HepG2 (cell line): ENCODE measurements at regions not wholly inside any gene's neighbourhood (a gene's known extent, or its start where the extent isn't known, plus 50 kb on each side); places are given as distances from the start of the nearest gene placed in this dataset.

Experiments
- FOSL1 ChIP-seq: sonication (generic); formaldehyde crosslinking; IDR thresholded peaks from 2 replicates; pipeline ENCODE4 v1.9.0; 2021; ENCODE audit warnings: missing genetic modification reagents, borderline replicate concordance
- JUND ChIP-seq: sonication (generic); formaldehyde crosslinking; IDR thresholded peaks from 2 replicates; pipeline ENCODE4 v1.8.0; 2022; ENCODE audit warnings: mild to moderate bottlenecking, missing genetic modification reagents
- NONO ChIP-seq, 2 experiments: fragments of 450-650 bp in 1 of 2; sonication (generic) in 1 of 2; formaldehyde crosslinking in 1 of 2; IDR thresholded peaks in 1 of 2; conservative IDR thresholded peaks in 1 of 2; 2 replicates each; pipeline versions ENCODE4 v1.6.1 to v1.8.0; 2017 to 2022; ENCODE audit warnings: mild to moderate bottlenecking in 1 of 2, missing genetic modification reagents in 1 of 2, moderate library complexity in 1 of 2
- PAX8 ChIP-seq: sonication (generic); formaldehyde crosslinking; IDR thresholded peaks from 2 replicates; pipeline ENCODE4 v1.8.0; 2022; ENCODE audit warnings: mild to moderate bottlenecking, missing genetic modification reagents, borderline replicate concordance
- SUZ12 ChIP-seq: fragments of 150-350 bp; IDR thresholded peaks from 2 replicates; pipeline ENCODE4 v1.6.1; 2014; ENCODE audit warnings: low read depth, low read length
- TBX3 ChIP-seq: fragments of 450-650 bp; IDR thresholded peaks from 2 replicates; pipeline ENCODE4 v1.6.1; 2017; ENCODE audit warnings: antibody characterized with exemption, mild to moderate bottlenecking, inconsistent platforms, borderline replicate concordance
- YY1 ChIP-seq: IDR thresholded peaks from 2 replicates; pipeline ENCODE4 v1.6.1; 2011; ENCODE audit warnings: low read length, low read depth, moderate library complexity, mild to moderate bottlenecking; ENCODE audit not compliant: insufficient read depth, insufficient replicate concordance
- ZNF256 ChIP-seq: sonication (generic); formaldehyde crosslinking; conservative IDR thresholded peaks from 2 replicates; pipeline ENCODE4 v1.4.0; 2020; ENCODE audit warnings: missing genetic modification reagents
- TF ChIP-seq, protein P1 (sequence below): sonication (generic); formaldehyde crosslinking; IDR thresholded peaks from 2 replicates; pipeline ENCODE4 v1.5.0; 2020; ENCODE audit warnings: mild to moderate bottlenecking, missing genetic modification reagents, moderate library complexity

DNA sequence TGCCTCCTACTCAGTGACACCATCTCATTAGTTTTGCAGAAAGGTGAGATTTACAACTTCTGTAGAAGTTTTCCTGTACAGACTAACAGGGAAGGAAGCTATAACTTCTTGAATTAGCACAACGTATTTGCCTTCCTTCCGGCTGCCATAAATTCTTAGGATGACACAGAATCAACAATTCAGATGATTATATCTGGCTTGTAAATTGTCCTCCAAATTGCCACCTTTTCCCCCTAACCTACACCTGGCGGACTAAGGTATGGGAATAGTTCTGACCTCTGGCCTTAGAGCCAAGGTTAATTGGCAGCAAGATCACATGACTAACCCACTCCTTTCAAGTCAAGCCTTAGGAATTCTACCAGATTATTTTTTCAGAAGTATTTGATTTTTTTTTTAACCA lies 284.3 kb downstream of the LMO4 start:
- TF ChIP-seq JUND (CRISPR knock-in tag) (no peak), NONO (IDR thresholded peaks at IDR 0.05) (no peak), NONO (CRISPR knock-in tag; conservative IDR thresholded peaks at IDR 0.05) (no peak), FOSL1 (CRISPR knock-in tag) (no peak), SUZ12 (no peak), PAX8 (no peak), YY1 (no peak), ZNF256 (CRISPR knock-in tag) (no peak), TBX3 (no peak)
- TF ChIP-seq, protein P1, sequence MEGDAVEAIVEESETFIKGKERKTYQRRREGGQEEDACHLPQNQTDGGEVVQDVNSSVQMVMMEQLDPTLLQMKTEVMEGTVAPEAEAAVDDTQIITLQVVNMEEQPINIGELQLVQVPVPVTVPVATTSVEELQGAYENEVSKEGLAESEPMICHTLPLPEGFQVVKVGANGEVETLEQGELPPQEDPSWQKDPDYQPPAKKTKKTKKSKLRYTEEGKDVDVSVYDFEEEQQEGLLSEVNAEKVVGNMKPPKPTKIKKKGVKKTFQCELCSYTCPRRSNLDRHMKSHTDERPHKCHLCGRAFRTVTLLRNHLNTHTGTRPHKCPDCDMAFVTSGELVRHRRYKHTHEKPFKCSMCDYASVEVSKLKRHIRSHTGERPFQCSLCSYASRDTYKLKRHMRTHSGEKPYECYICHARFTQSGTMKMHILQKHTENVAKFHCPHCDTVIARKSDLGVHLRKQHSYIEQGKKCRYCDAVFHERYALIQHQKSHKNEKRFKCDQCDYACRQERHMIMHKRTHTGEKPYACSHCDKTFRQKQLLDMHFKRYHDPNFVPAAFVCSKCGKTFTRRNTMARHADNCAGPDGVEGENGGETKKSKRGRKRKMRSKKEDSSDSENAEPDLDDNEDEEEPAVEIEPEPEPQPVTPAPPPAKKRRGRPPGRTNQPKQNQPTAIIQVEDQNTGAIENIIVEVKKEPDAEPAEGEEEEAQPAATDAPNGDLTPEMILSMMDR (CRISPR knock-in tag) = no peak
